ENCODE measurements at regions not wholly inside any gene's neighbourhood (a gene's known extent, or its start where the extent isn't known, plus 50 kb on each side); places are given as distances from the start of the nearest gene placed in this dataset.

DNA sequence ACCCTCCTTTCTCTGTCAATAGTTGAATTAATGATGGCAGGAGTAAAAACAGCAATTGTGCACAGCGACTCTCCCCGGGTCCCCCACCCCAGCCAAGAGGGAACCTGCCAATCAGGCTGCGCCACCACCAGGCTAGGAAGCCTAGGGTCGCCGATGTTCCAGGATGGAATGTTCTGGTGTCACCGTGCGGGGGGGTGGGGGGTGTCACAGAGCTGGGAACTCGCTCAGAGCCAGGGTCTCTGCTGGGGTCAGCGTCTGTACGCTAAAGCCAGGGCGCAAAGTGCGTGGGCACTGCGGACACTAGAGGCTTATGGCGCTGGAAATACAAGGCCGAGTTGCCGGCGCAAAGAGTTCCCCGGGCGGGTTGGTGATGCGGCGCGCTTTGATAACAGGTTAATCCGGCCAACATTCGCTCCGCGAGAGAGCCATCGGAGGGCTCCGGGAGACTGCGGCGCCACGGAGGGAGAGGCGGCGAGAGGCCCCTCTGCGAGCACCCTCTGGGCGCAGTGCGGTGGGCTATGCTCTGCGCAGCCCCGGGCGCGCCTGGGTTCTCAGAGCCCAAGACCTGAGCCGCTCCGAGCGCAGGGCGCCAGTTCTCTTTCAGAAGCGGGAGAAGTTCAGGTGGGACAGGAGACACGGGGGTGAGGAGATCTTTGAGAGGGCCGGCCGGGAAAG, 192.3 kb downstream of the EMX2 start:
- TF ChIP-seq CTCF (conservative IDR thresholded peaks at IDR 0.05 in 1 of 2, IDR thresholded peaks at IDR 0.05 in 1 of 2; ENCODE audit: low read depth in 1 of 2, low read length in 2 of 2) (no peak), EZH2 (IDR thresholded peaks at IDR 0.05; ENCODE audit: low read length, missing control alignments) (no peak)
